Kidney (tissue), 13 donors: ENCODE measurements at regions not wholly inside any gene's neighbourhood (a gene's known extent, or its start where the extent isn't known, plus 50 kb on each side); places are given as distances from the start of the nearest gene placed in this dataset.

Experiments
- DNase-seq, 5 donors: peaks; one replicate each; pipeline ENCODE4 v3.0.0-alpha.2; 2013 to 2020
- FAIRE-seq: peaks from 2 replicates; lab custom pipeline; 2012; peaks lifted over from hg19 to GRCh38; lab: Jason Lieb, UNC
- H3K27ac ChIP-seq, 2 donors: one replicate each; pipeline ENCODE4 v1.7.0; 2013; ENCODE audit warnings: low read depth in 2 of 2, low read length in 2 of 2, inconsistent platforms in 1 of 2
- H3K27me3 ChIP-seq: one replicate; pipeline ENCODE4 v1.7.1; 2013; ENCODE audit warnings: low read length, inconsistent platforms; ENCODE audit not compliant: control insufficient read depth, insufficient read depth
- H3K36me3 ChIP-seq, 3 donors: one replicate each; pipeline versions ENCODE4 v1.7.0 to v1.7.1; 2013; ENCODE audit warnings: low read length in 3 of 3, control low read depth in 1 of 3, inconsistent platforms in 1 of 3; ENCODE audit not compliant: insufficient read depth in 3 of 3, control insufficient read depth in 2 of 3
- H3K4me1 ChIP-seq, 3 donors: one replicate each; pipeline versions ENCODE4 v1.7.0 to v1.7.1; 2013; ENCODE audit warnings: low read length in 3 of 3, inconsistent platforms in 1 of 3, low read depth in 1 of 3; ENCODE audit not compliant: control insufficient read depth in 2 of 3, insufficient read depth in 2 of 3
- H3K4me3 ChIP-seq, 3 donors: one replicate each; pipeline versions ENCODE4 v1.7.0 to v1.8.1; 2013; ENCODE audit warnings: low read length in 3 of 3, control low read depth in 1 of 3, inconsistent platforms in 1 of 3
- H3K9ac ChIP-seq, 3 donors: one replicate each; pipeline versions ENCODE4 v1.7.0 to v1.7.1; 2013; ENCODE audit warnings: low read length in 3 of 3, control low read depth in 1 of 3, inconsistent platforms in 1 of 3
- H3K9me3 ChIP-seq, 3 donors: one replicate each; pipeline versions ENCODE4 v1.7.0 to v1.7.1; 2013; ENCODE audit warnings: low read length in 3 of 3, control low read depth in 1 of 3, inconsistent platforms in 1 of 3; ENCODE audit not compliant: control insufficient read depth in 2 of 3, insufficient read depth in 1 of 3
- intact Hi-C: fragments of 100-400 bp; cut with DNase I; formaldehyde crosslinking; loops from one replicate; pipeline ENCODE4 v1.11.1; 2022
- TF ChIP-seq, protein P1 (sequence below): IDR thresholded peaks from 3 replicates; pipeline ENCODE4 v1.5.1; 2012; ENCODE audit warnings: mild to moderate bottlenecking, moderate library complexity, borderline replicate concordance; ENCODE audit not compliant: insufficient read depth; ENCODE audit errors: extremely low read depth
- donor health status: control.
- donor health status: control.
- donor health status: control.
- donor health status: control.
- donor health status: control.
- donor health status: DM: yes; HTN: yes; CAD: no.
- donor health status: Normal renal cell carcinoma (clear cell type).

DNA sequence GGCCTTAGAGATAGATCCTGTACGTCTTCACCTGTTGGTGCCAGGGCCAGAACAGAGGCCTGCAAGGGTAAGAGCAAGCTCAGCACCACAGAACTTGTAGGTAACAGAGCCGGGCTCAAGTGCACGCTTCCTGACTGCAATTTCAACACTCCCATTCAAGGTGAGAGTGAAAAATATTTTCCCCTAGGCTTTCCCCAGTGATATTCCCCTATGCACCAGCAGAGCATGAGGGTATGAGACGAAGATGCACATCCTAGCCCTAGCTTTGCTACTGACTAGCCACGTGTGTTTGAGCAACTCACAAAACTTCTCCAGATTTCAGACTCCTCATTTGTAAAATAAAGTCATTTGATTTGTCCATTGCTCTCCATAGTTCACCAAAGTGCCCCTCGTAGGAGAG is 411.6 kb downstream of the ZNF521 start:
- FAIRE-seq = no peak
- intact Hi-C loops = no loop called here

DNA sequence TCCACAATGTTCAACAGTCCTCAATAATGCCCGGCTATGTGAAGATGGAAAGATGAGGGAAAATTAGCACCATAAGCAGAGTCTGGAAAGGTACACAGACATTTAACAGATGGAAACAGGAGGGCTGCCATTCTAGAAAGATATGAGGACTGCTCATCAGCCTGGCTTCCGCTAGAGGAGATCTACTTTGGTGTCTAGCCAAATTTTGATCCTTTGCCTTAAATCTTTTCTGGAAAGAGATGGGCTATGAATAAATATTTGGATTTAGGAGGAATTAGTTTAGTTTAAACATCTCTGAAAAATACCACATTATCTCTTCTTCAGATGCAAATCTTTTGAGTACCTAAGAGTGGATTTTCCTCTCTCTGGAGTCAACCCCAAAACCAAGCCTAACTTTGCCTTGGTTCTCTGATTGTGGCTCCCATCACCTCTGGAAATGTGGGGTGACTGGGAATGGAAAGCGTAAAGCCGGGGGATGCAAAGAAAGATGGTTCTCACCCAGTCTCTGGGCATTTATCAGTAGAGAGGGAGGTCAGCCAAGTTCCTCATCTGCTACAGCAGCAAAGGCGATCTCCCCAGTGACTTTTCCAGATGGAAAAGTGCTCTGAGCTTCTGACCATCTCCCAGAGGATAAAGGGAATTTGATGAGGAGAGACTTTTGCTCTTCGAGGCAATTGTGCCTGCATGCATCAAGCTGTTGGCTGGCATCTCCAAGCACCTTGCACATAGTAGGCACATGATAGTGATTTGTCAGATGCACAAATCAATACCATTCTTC is 410.6 kb downstream of the ZNF521 start:
- Histone ChIP-seq H3K36me3 (no peaks in the 10 kb centered on the region), H3K27me3 (no peaks in the 10 kb centered on the region), H3K9ac (no peak overlapping the region), H3K9me3 (no peaks in the 10 kb centered on the region), H3K4me3 (no peak overlapping the region), H3K27ac (no peak overlapping the region), H3K4me1 (no peaks in the 10 kb centered on the region)
- TF ChIP-seq, protein P1, sequence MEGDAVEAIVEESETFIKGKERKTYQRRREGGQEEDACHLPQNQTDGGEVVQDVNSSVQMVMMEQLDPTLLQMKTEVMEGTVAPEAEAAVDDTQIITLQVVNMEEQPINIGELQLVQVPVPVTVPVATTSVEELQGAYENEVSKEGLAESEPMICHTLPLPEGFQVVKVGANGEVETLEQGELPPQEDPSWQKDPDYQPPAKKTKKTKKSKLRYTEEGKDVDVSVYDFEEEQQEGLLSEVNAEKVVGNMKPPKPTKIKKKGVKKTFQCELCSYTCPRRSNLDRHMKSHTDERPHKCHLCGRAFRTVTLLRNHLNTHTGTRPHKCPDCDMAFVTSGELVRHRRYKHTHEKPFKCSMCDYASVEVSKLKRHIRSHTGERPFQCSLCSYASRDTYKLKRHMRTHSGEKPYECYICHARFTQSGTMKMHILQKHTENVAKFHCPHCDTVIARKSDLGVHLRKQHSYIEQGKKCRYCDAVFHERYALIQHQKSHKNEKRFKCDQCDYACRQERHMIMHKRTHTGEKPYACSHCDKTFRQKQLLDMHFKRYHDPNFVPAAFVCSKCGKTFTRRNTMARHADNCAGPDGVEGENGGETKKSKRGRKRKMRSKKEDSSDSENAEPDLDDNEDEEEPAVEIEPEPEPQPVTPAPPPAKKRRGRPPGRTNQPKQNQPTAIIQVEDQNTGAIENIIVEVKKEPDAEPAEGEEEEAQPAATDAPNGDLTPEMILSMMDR = no peak
- DNase-seq (no peak), FAIRE-seq (no peak)
- intact Hi-C loops = no loop called here

More for the DNA sequence above, 411.6 kb downstream of the ZNF521 start:
- H3K9ac ChIP-seq = no peak overlapping the region
- H3K4me3 ChIP-seq = no peak overlapping the region
- no peaks in the 10 kb centered on the region for H3K36me3 ChIP-seq
- H3K27me3 ChIP-seq = no peaks in the 10 kb centered on the region
- H3K4me1 ChIP-seq = no peaks in the 10 kb centered on the region
- H3K9me3 ChIP-seq = no peaks in the 10 kb centered on the region
- no peak overlapping the region for H3K27ac ChIP-seq
- TF ChIP-seq, protein P1 = no peak
- DNase-seq = no peak

DNA sequence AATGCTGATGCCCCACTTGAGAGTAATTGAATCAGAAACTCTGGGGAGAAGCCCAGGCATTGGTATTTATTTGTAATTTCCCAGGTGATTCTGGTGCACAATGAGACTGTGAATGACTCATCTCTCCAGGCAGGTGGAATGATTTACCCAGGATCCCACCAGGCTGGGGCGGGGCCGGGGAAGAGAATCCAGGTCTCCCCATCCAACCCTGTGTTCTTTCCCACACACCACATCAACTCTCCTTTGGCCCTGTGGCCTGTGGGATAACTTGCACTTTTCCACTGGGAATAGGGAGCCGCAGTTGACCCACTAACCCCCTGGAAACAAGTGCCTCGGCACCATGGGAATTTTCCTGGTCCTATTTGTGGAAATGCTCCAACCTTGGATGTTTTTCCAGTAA is 409.8 kb downstream of the ZNF521 start:
- Histone ChIP-seq H3K4me3 (no peak overlapping the region), H3K36me3 (no peaks in the 10 kb centered on the region), H3K27me3 (no peaks in the 10 kb centered on the region), H3K4me1 (no peaks in the 10 kb centered on the region), H3K27ac (no peak overlapping the region), H3K9ac (no peak overlapping the region), H3K9me3 (no peaks in the 10 kb centered on the region)
- TF ChIP-seq, protein P1 = no peak
- intact Hi-C loops = no loop called here
- DNase-seq (no peak), FAIRE-seq (no peak)
